ENCODE measurements at regions not wholly inside any gene's neighbourhood (a gene's known extent, or its start where the extent isn't known, plus 50 kb on each side); places are given as distances from the start of the nearest gene placed in this dataset.

DNA sequence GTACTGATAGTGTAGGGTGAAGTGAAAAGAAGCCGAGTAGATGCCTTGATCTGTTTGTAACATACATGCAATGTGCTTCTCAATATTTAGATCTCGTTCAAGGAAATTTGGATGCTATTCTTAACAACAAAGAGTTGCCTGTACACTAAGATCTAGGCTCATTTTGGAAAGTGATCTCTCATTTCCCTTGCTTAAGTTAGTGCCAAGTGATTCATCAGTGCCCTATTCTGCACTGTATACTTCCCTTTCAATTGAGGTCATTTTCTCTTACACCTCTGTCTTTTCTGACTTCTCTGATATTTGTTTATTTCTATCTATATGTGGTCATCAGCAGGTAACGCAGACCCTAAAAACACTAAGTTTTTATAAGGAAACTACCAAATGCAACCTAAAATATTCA is 528.6 kb upstream of the PTPRD start:
- TF ChIP-seq, protein P1, sequence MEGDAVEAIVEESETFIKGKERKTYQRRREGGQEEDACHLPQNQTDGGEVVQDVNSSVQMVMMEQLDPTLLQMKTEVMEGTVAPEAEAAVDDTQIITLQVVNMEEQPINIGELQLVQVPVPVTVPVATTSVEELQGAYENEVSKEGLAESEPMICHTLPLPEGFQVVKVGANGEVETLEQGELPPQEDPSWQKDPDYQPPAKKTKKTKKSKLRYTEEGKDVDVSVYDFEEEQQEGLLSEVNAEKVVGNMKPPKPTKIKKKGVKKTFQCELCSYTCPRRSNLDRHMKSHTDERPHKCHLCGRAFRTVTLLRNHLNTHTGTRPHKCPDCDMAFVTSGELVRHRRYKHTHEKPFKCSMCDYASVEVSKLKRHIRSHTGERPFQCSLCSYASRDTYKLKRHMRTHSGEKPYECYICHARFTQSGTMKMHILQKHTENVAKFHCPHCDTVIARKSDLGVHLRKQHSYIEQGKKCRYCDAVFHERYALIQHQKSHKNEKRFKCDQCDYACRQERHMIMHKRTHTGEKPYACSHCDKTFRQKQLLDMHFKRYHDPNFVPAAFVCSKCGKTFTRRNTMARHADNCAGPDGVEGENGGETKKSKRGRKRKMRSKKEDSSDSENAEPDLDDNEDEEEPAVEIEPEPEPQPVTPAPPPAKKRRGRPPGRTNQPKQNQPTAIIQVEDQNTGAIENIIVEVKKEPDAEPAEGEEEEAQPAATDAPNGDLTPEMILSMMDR (IDR thresholded peaks at IDR 0.05; ENCODE audit: poor library complexity): no peak
- TF ChIP-seq EZH2 (IDR thresholded peaks at IDR 0.05; ENCODE audit: borderline replicate concordance): no peak

Measured in hepatocyte (in vitro differentiated cells).